AML-193 (cell line): ENCODE measurements at regions not wholly inside any gene's neighbourhood (a gene's known extent, or its start where the extent isn't known, plus 50 kb on each side); places are given as distances from the start of the nearest gene placed in this dataset.

Source experiments
- DNase-seq, 2 experiments: peaks; one replicate each; lab custom pipeline; 2025; lab: John Stamatoyannopoulos, UW

- DNase-seq, result no peak
These were observed 1476.1 kb downstream of the BRD1 start for GRCh38 chr22:48351376-48352085.

GRCh38 chr22:48350456-48350855, 1477.2 kb downstream of the BRD1 start:
- DNase-seq, result no peak

GRCh38 chr22:48348855-48349254, 1478.8 kb downstream of the BRD1 start:
- no peak for DNase-seq

- no peak for DNase-seq
These were observed 1480.4 kb downstream of the BRD1 start for GRCh38 chr22:48347311-48347710.

GRCh38 chr22:48346911-48347310, 1480.8 kb downstream of the BRD1 start:
- DNase-seq, result no peak

GRCh38 chr22:48346311-48346710, 1481.4 kb downstream of the BRD1 start:
- DNase-seq, result no peak

- no peak for DNase-seq
These were observed 1482.0 kb downstream of the BRD1 start for GRCh38 chr22:48345631-48346030.

- no peak for DNase-seq
These were observed 1484.2 kb downstream of the BRD1 start for GRCh38 chr22:48343461-48343860.

GRCh38 chr22:48342732-48343131, 1484.9 kb downstream of the BRD1 start:
- DNase-seq, result no peak

- no peak for DNase-seq
These were observed 1485.7 kb downstream of the BRD1 start for GRCh38 chr22:48342016-48342415.

- DNase-seq, result no peak
These were observed 1486.7 kb downstream of the BRD1 start for GRCh38 chr22:48340727-48341709.

- DNase-seq, result no peak
These were observed 1487.5 kb downstream of the BRD1 start for GRCh38 chr22:48340191-48340590.

- DNase-seq, result no peak
These were observed 1488.6 kb downstream of the BRD1 start for GRCh38 chr22:48338793-48339705.

- no peak for DNase-seq
These were observed 1489.5 kb downstream of the BRD1 start for GRCh38 chr22:48337957-48338792.

- DNase-seq, result no peak
These were observed 1491.2 kb downstream of the BRD1 start for GRCh38 chr22:48336339-48337060.

- DNase-seq, result no peak
These were observed 1492.1 kb downstream of the BRD1 start for GRCh38 chr22:48335442-48336139.

- DNase-seq, result no peak
These were observed 1492.7 kb downstream of the BRD1 start for GRCh38 chr22:48334971-48335370.

- no peak for DNase-seq
These were observed 1493.6 kb downstream of the BRD1 start for GRCh38 chr22:48333816-48334735.

- no peak for DNase-seq
These were observed 1494.3 kb downstream of the BRD1 start for GRCh38 chr22:48333323-48333763.
